Right lobe of liver (tissue), 6 donors: ENCODE measurements at regions not wholly inside any gene's neighbourhood (a gene's known extent, or its start where the extent isn't known, plus 50 kb on each side); places are given as distances from the start of the nearest gene placed in this dataset.

Experiments
- ATAC-seq, 4 donors: fragments of 200-7000 bp; cut with Tn5 transposase; one replicate each; pipeline ENCODE4 v1.9.1; 2020; ENCODE audit warnings: mild to moderate bottlenecking in 4 of 4, moderate library complexity in 4 of 4
- DNase-seq, 3 donors: peaks; one replicate each; pipeline ENCODE4 v3.0.0-alpha.2; 2020
- H3K27ac ChIP-seq, 3 donors: fragments of 200-600 bp; one replicate each; pipeline ENCODE4 v1.8.0; 2022
- H3K27me3 ChIP-seq, 2 donors: fragments of 200-600 bp; one replicate each; pipeline ENCODE4 v1.8.0; 2022
- H3K36me3 ChIP-seq, 4 donors: fragments of 200-600 bp; sonication (generic) in 1 of 4; one replicate each; pipeline versions ENCODE4 v1.5.1 to v1.8.0; 2017 to 2022; ENCODE audit warnings: control low read depth in 1 of 4
- H3K4me1 ChIP-seq, 4 donors: fragments of 200-600 bp; sonication (generic) in 1 of 4; one replicate each; pipeline versions ENCODE4 v1.5.1 to v1.8.0; 2017 to 2022; ENCODE audit warnings: control low read depth in 1 of 4
- H3K4me3 ChIP-seq, 3 donors: fragments of 200-600 bp; one replicate each; pipeline ENCODE4 v1.8.0; 2022
- H3K9me3 ChIP-seq, 4 donors: fragments of 200-600 bp; sonication (generic) in 1 of 4; one replicate each; pipeline versions ENCODE4 v1.5.1 to v1.8.0; 2017 to 2022; ENCODE audit warnings: control low read depth in 1 of 4
- POLR2A ChIP-seq: fragments of 450-650 bp; IDR thresholded peaks from one replicate; pipeline ENCODE4 v1.6.1; 2017; ENCODE audit warnings: antibody characterized with exemption, mild to moderate bottlenecking
- WGBS: methylation state at CpG from one replicate; pipeline ENCODE4 v1.1.6; 2018; ENCODE audit warnings: low coverage, low lambda C conversion rate; ENCODE audit not compliant: insufficient coverage; ENCODE audit errors: missing lambda C conversion rate; 5-methylcytosine and 5-hydroxymethylcytosine counted together
- intact Hi-C, 2 donors: fragments of 100-400 bp; cut with DNase I; formaldehyde crosslinking; loops; one replicate each; pipeline versions ENCODE4 v1.11.2 to v1.14.1; 2022
- TF ChIP-seq, protein P1 (sequence below), 4 donors: fragments of 200-600 bp in 3 of 4; fragments of 450-650 bp in 1 of 4; IDR thresholded peaks; one replicate each; pipeline versions ENCODE4 v1.5.1 to v1.8.0; 2016 to 2022; ENCODE audit warnings: antibody characterized with exemption in 4 of 4, mild to moderate bottlenecking in 2 of 4
- donor health status: DM: no; HTN: yes; CAD: no.
- donor health status: DM: no; HTN: no; CAD: no.
- donor health status: DM: no; HTN: no; CAD: no.
- donor health status: DM: no; HTN: yes; CAD: no.
- donor health status: DM: no; HTN: yes; CAD: no.

DNA sequence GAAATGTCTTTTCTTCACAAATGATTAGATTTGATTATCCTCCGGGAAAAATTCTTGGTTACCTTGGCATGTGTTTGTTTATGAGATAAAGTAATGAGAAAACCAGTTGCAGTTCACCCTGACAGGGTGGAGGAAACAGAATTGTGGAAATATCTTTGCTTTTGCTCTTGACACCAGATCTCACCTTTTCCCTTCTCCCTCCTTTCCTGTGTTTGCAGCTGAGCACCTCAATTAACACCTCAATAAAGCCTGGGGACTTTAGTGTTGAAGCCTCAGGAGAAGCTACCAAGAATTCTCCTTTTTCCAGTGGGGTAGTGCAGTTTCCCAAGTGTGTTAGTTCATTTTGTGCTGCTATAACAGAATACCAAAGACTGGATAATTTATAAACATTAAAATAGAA lies 350.8 kb upstream of the IGFBP7 start:
- H3K36me3 ChIP-seq, result no peaks in the 10 kb centered on the region
- H3K27me3 ChIP-seq, result no peaks in the 10 kb centered on the region
- DNase-seq, result no peak
- H3K9me3 ChIP-seq, result no peaks in the 10 kb centered on the region
- H3K4me3 ChIP-seq, result no peak overlapping the region
- intact Hi-C loops, result no loop called here
- no peaks in the 10 kb centered on the region for H3K4me1 ChIP-seq
- WGBS, result 33% methylated on average over 1 of the region's 1 CpG
- TF ChIP-seq, protein P1, sequence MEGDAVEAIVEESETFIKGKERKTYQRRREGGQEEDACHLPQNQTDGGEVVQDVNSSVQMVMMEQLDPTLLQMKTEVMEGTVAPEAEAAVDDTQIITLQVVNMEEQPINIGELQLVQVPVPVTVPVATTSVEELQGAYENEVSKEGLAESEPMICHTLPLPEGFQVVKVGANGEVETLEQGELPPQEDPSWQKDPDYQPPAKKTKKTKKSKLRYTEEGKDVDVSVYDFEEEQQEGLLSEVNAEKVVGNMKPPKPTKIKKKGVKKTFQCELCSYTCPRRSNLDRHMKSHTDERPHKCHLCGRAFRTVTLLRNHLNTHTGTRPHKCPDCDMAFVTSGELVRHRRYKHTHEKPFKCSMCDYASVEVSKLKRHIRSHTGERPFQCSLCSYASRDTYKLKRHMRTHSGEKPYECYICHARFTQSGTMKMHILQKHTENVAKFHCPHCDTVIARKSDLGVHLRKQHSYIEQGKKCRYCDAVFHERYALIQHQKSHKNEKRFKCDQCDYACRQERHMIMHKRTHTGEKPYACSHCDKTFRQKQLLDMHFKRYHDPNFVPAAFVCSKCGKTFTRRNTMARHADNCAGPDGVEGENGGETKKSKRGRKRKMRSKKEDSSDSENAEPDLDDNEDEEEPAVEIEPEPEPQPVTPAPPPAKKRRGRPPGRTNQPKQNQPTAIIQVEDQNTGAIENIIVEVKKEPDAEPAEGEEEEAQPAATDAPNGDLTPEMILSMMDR (IDR thresholded peaks at IDR 0.05), result no peak
- no peak for TF ChIP-seq POLR2A
- H3K27ac ChIP-seq, result no peak overlapping the region
- ATAC-seq, result no peak

GRCh38 chr4:57448901-57449300 lies 338.7 kb upstream of the IGFBP7 start:
- ATAC-seq (no peak), DNase-seq (no peak)
- no peaks in the 10 kb centered on the region for H3K36me3 ChIP-seq
- H3K9me3 ChIP-seq, result peaks cover 0 to 5% (median 0%) of the 10 kb centered on the region in 4 donors
- 21% methylated on average over 2 of the region's 2 CpGs for WGBS
- H3K4me1 ChIP-seq, result peaks cover 0 to 3% (median 0%) of the 10 kb centered on the region in 4 donors
- TF ChIP-seq, protein P1 (IDR thresholded peaks at IDR 0.05), result no peak
- TF ChIP-seq POLR2A, result no peak
- intact Hi-C loops, result no loop called here
- no peaks in the 10 kb centered on the region for H3K27me3 ChIP-seq
- no peak overlapping the region for H3K4me3 ChIP-seq
- H3K27ac ChIP-seq, result no peak overlapping the region

GRCh38 chr4:57448452-57448851 lies 338.3 kb upstream of the IGFBP7 start:
- no peaks in the 10 kb centered on the region for H3K27me3 ChIP-seq
- ATAC-seq (no peak), DNase-seq (no peak)
- TF ChIP-seq, protein P1 (IDR thresholded peaks at IDR 0.05), result no peak
- no peak for TF ChIP-seq POLR2A
- no peak overlapping the region for H3K4me3 ChIP-seq
- intact Hi-C loops, result no loop called here
- peaks cover 0 to 5% (median 0%) of the 10 kb centered on the region in 4 donors for H3K9me3 ChIP-seq
- WGBS, result 51% methylated on average over 4 of the region's 4 CpGs
- no peak overlapping the region for H3K27ac ChIP-seq
- peaks cover 0 to 7% (median 2%) of the 10 kb centered on the region in 4 donors for H3K4me1 ChIP-seq
- H3K36me3 ChIP-seq, result no peaks in the 10 kb centered on the region

DNA sequence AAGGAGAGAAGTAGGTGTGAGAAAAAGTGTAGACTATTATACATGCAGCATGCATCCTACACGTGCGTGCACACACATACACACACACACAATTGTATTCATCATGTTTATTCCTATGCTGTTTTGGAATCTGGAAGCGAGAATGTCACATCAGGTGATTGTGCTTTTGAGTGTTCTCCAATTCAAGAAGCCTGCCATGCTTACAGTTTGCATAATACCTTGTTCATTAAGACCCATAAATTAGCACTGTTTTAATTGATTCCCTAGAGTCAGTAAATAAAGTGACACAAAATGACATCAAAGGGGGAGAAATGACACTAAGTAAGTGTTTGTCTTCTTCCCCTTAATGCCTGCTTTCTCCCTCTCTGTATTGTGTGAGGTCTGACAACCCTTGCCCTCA lies 336.1 kb upstream of the IGFBP7 start:
- peaks cover 0 to 5% (median 0%) of the 10 kb centered on the region in 4 donors for H3K9me3 ChIP-seq
- no peaks in the 10 kb centered on the region for H3K27me3 ChIP-seq
- H3K4me1 ChIP-seq, result peaks cover 0 to 12% (median 2%) of the 10 kb centered on the region in 4 donors
- ATAC-seq, result no peak
- no peaks in the 10 kb centered on the region for H3K36me3 ChIP-seq
- no peak overlapping the region for H3K4me3 ChIP-seq
- TF ChIP-seq POLR2A, result no peak
- TF ChIP-seq, protein P1 (IDR thresholded peaks at IDR 0.05), result no peak
- WGBS, result 69% methylated on average over 3 of the region's 3 CpGs
- no peak for DNase-seq
- intact Hi-C loops, result no loop called here
- no peak overlapping the region for H3K27ac ChIP-seq

GRCh38 chr4:57445686-57446085 lies 335.5 kb upstream of the IGFBP7 start:
- Histone ChIP-seq H3K4me1 (peaks cover 0 to 12% (median 2%) of the 10 kb centered on the region in 4 donors), H3K4me3 (no peak overlapping the region), H3K27me3 (no peaks in the 10 kb centered on the region), H3K27ac (no peak overlapping the region), H3K9me3 (peaks cover 0 to 4% (median 0%) of the 10 kb centered on the region in 4 donors), H3K36me3 (no peaks in the 10 kb centered on the region)
- TF ChIP-seq, protein P1 (IDR thresholded peaks at IDR 0.05), result no peak
- no peak for TF ChIP-seq POLR2A
- no peak for ATAC-seq
- intact Hi-C loops, result no loop called here
- no peak for DNase-seq
